ENCODE measurements at regions not wholly inside any gene's neighbourhood (a gene's known extent, or its start where the extent isn't known, plus 50 kb on each side); places are given as distances from the start of the nearest gene placed in this dataset.
"Not testable (repeated sequence)": the region's sequence is repeated elsewhere in the genome, so short reads cannot be mapped to it uniquely, and the experiment has no call there.

GRCh38 chr13:18921063-18921462 lies 260.6 kb downstream of the TUBA3C start:
- CTCF ChIA-PET, result no interaction called here
- in situ Hi-C loops (cut with HindIII; ENCODE audit: low pct_unique_long_range_greater_than_20kb, low sequenced_read_pairs), result no loop called here
- no peaks in the 10 kb centered on the region for H3K4me1 ChIP-seq (ENCODE audit: control insufficient read depth, insufficient read depth, low read length)
- H3K27ac ChIP-seq (ENCODE audit: low read length), result no peak overlapping the region
- no peaks in the 10 kb centered on the region for H3K36me3 ChIP-seq (ENCODE audit: control insufficient read depth, insufficient read depth, low read length)
- POLR2A ChIA-PET, result no interaction called here
- BruUV-seq (replicated peaks), result no TSS peak
- TF ChIP-seq CTCF (IDR thresholded peaks at IDR 0.05) (no peak), SIN3A (IDR thresholded peaks at IDR 0.05; ENCODE audit: borderline replicate concordance, insufficient read depth, low read depth, low read length) (no peak), TCF7L2 (IDR thresholded peaks at IDR 0.05; ENCODE audit: low read depth, low read length) (no peak), POLR2AphosphoS5 (IDR thresholded peaks at IDR 0.05; ENCODE audit: low read depth, low read length) (no peak), REST (IDR thresholded peaks at IDR 0.05; ENCODE audit: insufficient read depth in 1 of 2, low read depth in 2 of 2, low read length in 1 of 2) (no peak)
- no peak for ATAC-seq
- H3K4me3 ChIP-seq (ENCODE audit: low read depth in 2 of 2, low read length in 2 of 2), result no peak overlapping the region
- intact Hi-C loops (cut with micrococcal nuclease; ENCODE audit: unreplicated experiment), result no loop called here
- no peak for DNase-seq (ENCODE audit: low read depth, low spot score)
- no peaks in the 10 kb centered on the region for H3K9me3 ChIP-seq (ENCODE audit: control insufficient read depth, insufficient read depth, low read depth, low read length)
- H3K27me3 ChIP-seq (ENCODE audit: control insufficient read depth, insufficient read depth, low read length), result no peaks in the 10 kb centered on the region

- ATAC-seq; H3K9me3 ChIP-seq (ENCODE audit: control insufficient read depth, insufficient read depth, low read depth, low read length); in situ Hi-C loops (cut with HindIII; ENCODE audit: low pct_unique_long_range_greater_than_20kb, low sequenced_read_pairs); CTCF ChIA-PET; POLR2A ChIA-PET; BruUV-seq (replicated peaks); H3K4me3 ChIP-seq (ENCODE audit: low read depth in 2 of 2, low read length in 2 of 2); DNase-seq (ENCODE audit: low read depth, low spot score); intact Hi-C loops (cut with micrococcal nuclease; ENCODE audit: unreplicated experiment); H3K4me1 ChIP-seq (ENCODE audit: control insufficient read depth, insufficient read depth, low read length); H3K27me3 ChIP-seq (ENCODE audit: control insufficient read depth, insufficient read depth, low read length); H3K36me3 ChIP-seq (ENCODE audit: control insufficient read depth, insufficient read depth, low read length); H3K27ac ChIP-seq (ENCODE audit: low read length): not testable (repeated sequence)
These were observed 276.5 kb downstream of the TUBA3C start for GRCh38 chr13:18905096-18905495.

- BruUV-seq (replicated peaks); H3K4me3 ChIP-seq (ENCODE audit: low read depth in 2 of 2, low read length in 2 of 2); CTCF ChIA-PET; H3K36me3 ChIP-seq (ENCODE audit: control insufficient read depth, insufficient read depth, low read length); intact Hi-C loops (cut with micrococcal nuclease; ENCODE audit: unreplicated experiment); H3K27me3 ChIP-seq (ENCODE audit: control insufficient read depth, insufficient read depth, low read length); DNase-seq (ENCODE audit: low read depth, low spot score); in situ Hi-C loops (cut with HindIII; ENCODE audit: low pct_unique_long_range_greater_than_20kb, low sequenced_read_pairs); H3K4me1 ChIP-seq (ENCODE audit: control insufficient read depth, insufficient read depth, low read length); H3K27ac ChIP-seq (ENCODE audit: low read length); H3K9me3 ChIP-seq (ENCODE audit: control insufficient read depth, insufficient read depth, low read depth, low read length); ATAC-seq; POLR2A ChIA-PET: not testable (repeated sequence)
These were observed 286.2 kb downstream of the TUBA3C start for GRCh38 chr13:18895411-18895810.

GRCh38 chr13:18891242-18891641 lies 290.4 kb downstream of the TUBA3C start:
- intact Hi-C loops (cut with micrococcal nuclease; ENCODE audit: unreplicated experiment); H3K27ac ChIP-seq (ENCODE audit: low read length); DNase-seq (ENCODE audit: low read depth, low spot score); POLR2A ChIA-PET; H3K4me3 ChIP-seq (ENCODE audit: low read depth in 2 of 2, low read length in 2 of 2); H3K9me3 ChIP-seq (ENCODE audit: control insufficient read depth, insufficient read depth, low read depth, low read length); H3K27me3 ChIP-seq (ENCODE audit: control insufficient read depth, insufficient read depth, low read length); in situ Hi-C loops (cut with HindIII; ENCODE audit: low pct_unique_long_range_greater_than_20kb, low sequenced_read_pairs); H3K36me3 ChIP-seq (ENCODE audit: control insufficient read depth, insufficient read depth, low read length); BruUV-seq (replicated peaks); H3K4me1 ChIP-seq (ENCODE audit: control insufficient read depth, insufficient read depth, low read length); CTCF ChIA-PET; ATAC-seq: not testable (repeated sequence)

- H3K4me1 ChIP-seq (ENCODE audit: control insufficient read depth, insufficient read depth, low read length); H3K4me3 ChIP-seq (ENCODE audit: low read depth in 2 of 2, low read length in 2 of 2); H3K36me3 ChIP-seq (ENCODE audit: control insufficient read depth, insufficient read depth, low read length); H3K27me3 ChIP-seq (ENCODE audit: control insufficient read depth, insufficient read depth, low read length); in situ Hi-C loops (cut with HindIII; ENCODE audit: low pct_unique_long_range_greater_than_20kb, low sequenced_read_pairs); POLR2A ChIA-PET; ATAC-seq; BruUV-seq (replicated peaks); H3K27ac ChIP-seq (ENCODE audit: low read length); CTCF ChIA-PET; intact Hi-C loops (cut with micrococcal nuclease; ENCODE audit: unreplicated experiment); H3K9me3 ChIP-seq (ENCODE audit: control insufficient read depth, insufficient read depth, low read depth, low read length); DNase-seq (ENCODE audit: low read depth, low spot score): not testable (repeated sequence)
These were observed 306.5 kb downstream of the TUBA3C start for GRCh38 chr13:18874875-18875789.
